Nucleus accumbens (tissue), 56 donors: ENCODE measurements at regions not wholly inside any gene's neighbourhood (a gene's known extent, or its start where the extent isn't known, plus 50 kb on each side); places are given as distances from the start of the nearest gene placed in this dataset.
"Not testable (repeated sequence)": the region's sequence is repeated elsewhere in the genome, so short reads cannot be mapped to it uniquely, and the experiment has no call there.

ENCODE experiments used
- DNase-seq, 56 donors: peaks; one replicate each; lab custom pipeline; 2025; lab: John Stamatoyannopoulos, UW

DNA sequence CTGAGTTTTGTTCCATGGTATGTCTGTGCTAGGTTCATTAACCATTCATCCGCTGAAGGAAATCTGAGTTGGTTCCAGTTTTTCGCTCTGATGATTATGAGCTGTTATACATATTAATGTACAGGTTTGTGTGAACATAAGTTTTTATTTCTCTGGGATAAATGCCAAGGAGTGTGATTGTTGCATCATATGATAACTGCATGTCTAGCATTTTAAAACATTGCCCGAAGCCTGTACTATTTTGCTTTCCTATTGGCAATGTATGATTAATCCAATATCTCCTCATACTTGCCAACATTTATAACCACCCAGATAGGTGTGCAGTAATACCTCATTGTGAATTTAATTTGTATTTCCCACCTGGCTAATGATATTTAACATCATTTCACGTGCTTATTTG lies 322.7 kb downstream of the ZNF326 start:
- DNase-seq = no peak

GRCh38 chr1:90314533-90314932 lies 319.6 kb downstream of the ZNF326 start:
- no peak for DNase-seq

DNA sequence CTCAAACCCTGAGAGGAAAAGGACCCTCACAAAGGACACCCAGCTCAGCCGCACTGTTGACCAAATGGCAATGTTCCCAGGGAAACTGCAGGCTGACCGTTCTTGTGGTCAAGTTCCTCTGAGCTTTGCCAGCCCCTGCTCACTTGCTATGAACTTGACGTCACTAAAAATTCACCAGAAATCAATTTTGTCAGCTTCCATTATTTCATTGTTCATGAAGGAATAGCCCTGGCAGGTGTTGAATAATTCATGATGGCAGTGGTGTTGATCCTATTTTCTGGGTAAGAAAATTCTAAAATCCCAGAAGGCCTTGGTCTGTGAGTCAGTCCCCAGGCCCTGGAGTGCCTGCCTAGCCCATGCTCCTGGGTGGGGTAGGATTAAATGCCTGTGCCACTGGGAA lies 318.9 kb downstream of the ZNF326 start:
- peak in 13 of 56 donors; percentile 1 to 31 (median 14) for DNase-seq

GRCh38 chr1:90309806-90310205 lies 314.9 kb downstream of the ZNF326 start:
- no peak for DNase-seq

GRCh38 chr1:90308421-90308820 lies 313.5 kb downstream of the ZNF326 start:
- no peak for DNase-seq

DNA sequence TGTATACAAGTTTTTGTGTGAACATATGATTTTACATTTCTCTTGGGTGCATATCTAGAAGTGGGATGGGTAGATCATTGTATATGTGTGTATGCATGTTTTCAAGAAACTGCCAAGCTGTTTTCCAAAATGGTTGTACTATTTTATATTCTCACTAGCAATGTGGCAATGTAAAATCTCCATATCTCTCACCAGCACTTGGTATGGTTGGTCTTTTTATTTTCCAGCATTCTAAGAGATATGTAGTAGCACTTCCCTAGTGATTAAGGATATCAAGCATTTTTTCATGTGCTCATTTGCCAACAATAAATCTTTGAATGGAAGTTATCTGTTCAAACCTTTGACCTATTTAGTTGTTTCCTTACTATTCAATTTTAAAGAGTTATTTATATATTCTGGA lies 310.7 kb downstream of the ZNF326 start:
- no peak for DNase-seq

GRCh38 chr1:90296327-90296726 lies 301.4 kb downstream of the ZNF326 start:
- no peak for DNase-seq

- DNase-seq = peak in 4 of 56 donors; percentile 3 to 36 (median 6)
These were observed 300.6 kb downstream of the ZNF326 start for GRCh38 chr1:90295534-90295933.

DNA sequence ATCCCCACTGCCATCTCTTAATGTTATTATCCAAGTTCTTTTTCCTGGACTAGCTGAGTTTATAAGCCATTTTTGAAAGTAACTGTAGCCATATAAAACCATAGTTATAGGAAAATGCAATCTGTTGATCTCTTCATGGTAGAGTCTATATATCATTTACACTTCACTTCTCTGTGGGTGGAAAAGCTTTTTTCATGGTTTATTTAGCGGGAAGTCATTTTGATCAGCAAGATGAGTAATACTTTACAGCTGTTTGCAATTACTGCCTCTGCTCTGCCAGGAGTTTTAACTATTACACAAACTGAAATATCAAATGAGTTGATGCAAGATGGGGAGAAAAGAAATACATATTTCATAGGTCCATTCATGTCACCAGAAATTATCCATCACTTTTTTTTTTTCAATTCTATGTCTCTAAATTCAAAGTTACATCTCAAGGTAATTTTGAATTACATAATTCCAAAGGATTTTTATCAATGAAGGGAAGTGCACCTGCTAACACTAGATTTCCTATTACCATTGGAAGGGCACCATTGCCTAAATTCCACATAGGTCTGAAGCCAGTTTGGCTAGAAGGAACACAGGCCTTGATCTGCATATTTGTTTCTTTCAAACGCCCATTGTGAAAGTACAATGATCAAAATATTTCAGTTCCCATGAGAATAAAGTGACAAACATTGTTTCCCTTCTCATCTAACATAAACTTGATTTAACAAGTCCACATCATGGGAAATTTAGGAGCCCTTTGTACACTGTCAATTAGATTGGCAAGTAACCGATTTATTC lies 296.7 kb downstream of the ZNF326 start:
- no peak for DNase-seq

DNA sequence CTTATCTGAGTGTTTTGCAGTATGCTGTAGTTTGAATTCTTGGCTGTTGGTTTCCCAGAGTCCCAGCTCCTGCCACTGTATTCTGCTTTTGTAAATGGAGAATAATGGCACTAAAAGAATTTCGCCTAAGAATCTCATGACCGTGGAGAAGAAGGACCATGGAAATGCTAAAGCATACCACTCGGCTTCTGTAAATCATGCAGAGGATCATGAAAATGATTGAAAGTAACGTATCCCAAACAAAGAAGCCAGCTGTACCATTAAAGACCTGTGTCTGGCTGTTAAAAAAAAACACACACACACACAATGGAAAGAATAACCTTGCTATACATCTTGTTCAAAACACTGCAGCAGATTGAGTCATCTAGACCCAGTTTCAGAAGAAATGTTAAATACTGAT lies 287.9 kb downstream of the ZNF326 start:
- no peak for DNase-seq

DNA sequence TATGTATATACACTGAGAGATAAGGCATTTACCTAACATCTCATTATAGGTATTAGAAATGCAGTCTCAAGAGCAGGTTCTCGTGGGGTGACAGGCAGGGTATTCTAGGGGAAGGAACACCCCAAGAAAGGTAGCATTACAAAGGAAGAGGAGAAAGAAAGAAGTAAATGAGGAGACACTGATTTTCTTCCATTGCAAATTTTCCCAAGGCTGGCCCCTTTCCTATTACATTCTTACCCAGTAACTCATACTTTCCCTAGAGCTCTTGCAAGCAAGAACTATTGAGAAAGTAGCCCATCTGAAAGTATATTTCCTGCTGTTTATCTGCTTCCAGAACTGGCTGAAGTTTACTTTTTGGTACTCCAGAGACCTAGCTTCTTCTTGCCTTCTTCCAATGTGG lies 287.0 kb downstream of the ZNF326 start:
- DNase-seq = not testable (repeated sequence)

DNA sequence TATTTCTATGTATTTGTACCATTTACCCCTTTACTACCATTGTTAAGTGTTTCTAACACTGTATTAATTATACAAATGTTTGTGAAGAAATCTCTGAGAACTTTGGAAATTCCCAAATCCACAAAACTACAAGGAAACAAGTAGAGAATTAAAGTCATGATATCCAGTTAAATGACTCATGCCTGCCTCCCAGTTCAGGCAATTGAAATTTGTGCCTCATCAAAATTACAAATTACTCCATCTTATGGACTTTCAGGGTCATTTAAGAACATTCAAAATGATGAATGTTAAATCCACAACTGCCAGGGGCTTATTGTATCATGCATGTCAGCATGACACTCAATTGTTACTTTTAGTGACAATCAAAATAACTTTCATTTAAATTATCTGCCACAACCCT lies 282.4 kb downstream of the ZNF326 start:
- no peak for DNase-seq

- DNase-seq = no peak
These were observed 279.5 kb downstream of the ZNF326 start for GRCh38 chr1:90274376-90274775.

- DNase-seq = no peak
These were observed 278.4 kb downstream of the ZNF326 start for GRCh38 chr1:90273241-90273774.

- DNase-seq = no peak
These were observed 267.9 kb downstream of the ZNF326 start for GRCh38 chr1:90262791-90263190.

- no peak for DNase-seq
These were observed 267.4 kb downstream of the ZNF326 start for GRCh38 chr1:90262286-90262685.

DNA sequence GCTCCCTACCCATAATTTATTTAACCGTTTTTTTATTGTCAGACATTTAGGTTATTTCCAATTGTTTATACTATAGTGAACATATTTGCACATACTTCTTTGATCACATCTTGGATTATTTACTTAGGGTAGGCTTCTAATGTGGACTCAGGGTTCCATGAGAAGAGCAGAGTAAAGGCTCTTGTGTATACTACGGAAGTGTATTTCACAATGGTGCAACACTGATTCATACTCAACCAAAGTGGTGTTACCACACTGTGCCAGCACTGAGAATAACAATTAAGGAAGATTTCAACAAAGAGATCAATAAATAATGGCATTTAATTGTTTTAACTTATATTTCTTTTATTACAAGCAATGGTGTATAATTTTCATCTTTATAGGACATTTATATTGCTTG lies 251.2 kb downstream of the ZNF326 start:
- DNase-seq = no peak

DNA sequence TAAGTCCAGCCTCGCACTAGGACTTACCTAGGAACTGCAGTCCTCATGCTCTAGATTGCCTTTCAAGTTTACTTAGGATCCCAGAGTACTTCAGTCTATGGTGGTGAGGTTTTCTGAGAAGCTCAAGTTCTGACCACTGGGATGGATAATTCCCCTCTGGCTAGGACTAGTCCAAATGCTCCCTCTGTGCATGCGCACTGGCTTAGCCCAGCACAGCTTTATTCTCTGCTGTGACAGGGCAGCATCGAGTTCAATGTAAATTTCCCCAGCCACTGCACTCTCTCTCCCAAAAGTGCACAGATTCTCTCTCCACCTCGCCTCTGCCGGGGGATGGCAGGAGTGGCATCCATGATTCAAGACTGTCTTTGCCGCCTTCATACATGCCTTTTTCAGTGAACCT lies 241.6 kb downstream of the ZNF326 start:
- no peak for DNase-seq

DNA sequence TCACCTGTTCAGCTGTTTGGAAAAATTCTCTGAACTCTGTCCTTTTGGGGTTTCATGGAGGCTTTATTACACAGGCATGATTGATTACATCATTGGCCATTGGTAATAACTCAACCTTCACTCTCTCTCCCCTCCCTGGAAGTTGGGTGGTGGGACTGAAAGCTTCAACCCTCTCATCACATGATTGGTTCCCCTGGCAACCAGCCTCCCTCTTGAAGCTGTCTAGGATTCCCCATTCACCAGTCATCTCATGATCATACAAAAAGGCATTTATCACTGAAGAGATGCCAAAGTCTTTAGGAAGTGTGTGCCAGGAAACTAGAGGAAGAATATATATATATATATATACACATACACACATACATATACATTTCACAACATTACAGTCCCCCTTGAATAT lies 228.5 kb downstream of the ZNF326 start:
- no peak for DNase-seq

GRCh38 chr1:90220941-90221693 lies 226.2 kb downstream of the ZNF326 start:
- DNase-seq = no peak

- DNase-seq = no peak
These were observed 225.6 kb downstream of the ZNF326 start for GRCh38 chr1:90220496-90220895.
